ENCODE measurements at regions not wholly inside any gene's neighbourhood (a gene's known extent, or its start where the extent isn't known, plus 50 kb on each side); places are given as distances from the start of the nearest gene placed in this dataset.

- DNase-seq (ENCODE audit: low read depth, low spot score) = no peak
- no peak overlapping the region for H3K4me3 ChIP-seq (replicated peaks in 1 of 3; ENCODE audit: insufficient read depth in 1 of 3, low read depth in 1 of 3, low read length in 3 of 3)
- no peak overlapping the region for H3K27ac ChIP-seq (ENCODE audit: insufficient read depth, low read depth, low read length)
- no peaks in the 10 kb centered on the region for H3K36me3 ChIP-seq (ENCODE audit: control insufficient read depth in 2 of 2, extremely low read depth in 1 of 2, insufficient read depth in 2 of 2, low read length in 2 of 2)
- no peak overlapping the region for H3K4me2 ChIP-seq (ENCODE audit: insufficient read depth, low read length)
- TF ChIP-seq GATA2 (IDR thresholded peaks at IDR 0.05; ENCODE audit: insufficient read depth, insufficient read length, low read depth, low read length) (no peak), JUN (IDR thresholded peaks at IDR 0.05; ENCODE audit: borderline replicate concordance, insufficient read depth, insufficient read length, low read depth) (no peak), MAX (IDR thresholded peaks at IDR 0.05; ENCODE audit: insufficient read depth, insufficient read length) (no peak), MYC (IDR thresholded peaks at IDR 0.05; ENCODE audit: low read depth, low read length) (no peak), EZH2 (IDR thresholded peaks at IDR 0.05; ENCODE audit: borderline replicate concordance, low read depth, low read length, severe bottlenecking) (no peak), POLR2A (IDR thresholded peaks at IDR 0.05; ENCODE audit: low read depth, low read length) (no peak), FOS (IDR thresholded peaks at IDR 0.05; ENCODE audit: borderline replicate concordance, insufficient read depth, low read length) (no peak), CTCF (IDR thresholded peaks at IDR 0.05; ENCODE audit: extremely low read depth in 1 of 2, insufficient read depth in 1 of 2, low read depth in 1 of 2, low read length in 2 of 2) (no peak)
- no peak overlapping the region for H2AFZ ChIP-seq (ENCODE audit: low read depth, low read length)
- H3K9me3 ChIP-seq (replicated peaks; ENCODE audit: control insufficient read depth, insufficient read depth, low read length) = peaks cover 2% of the 10 kb centered on the region
- H3K4me1 ChIP-seq (ENCODE audit: control insufficient read depth, extremely low read depth, insufficient read depth, low read length) = no peaks in the 10 kb centered on the region
- no peaks in the 10 kb centered on the region for H3K9me1 ChIP-seq (replicated peaks; ENCODE audit: control insufficient read depth, extremely low read depth, insufficient read depth, low read length)
- dilution Hi-C loops (cut with MboI; ENCODE audit: extremely low pct_ligation_motif_present, low sequenced_read_pairs) = no loop called here
- H3K27me3 ChIP-seq (ENCODE audit: control insufficient read depth in 2 of 2, insufficient read depth in 2 of 2, low read length in 2 of 2) = no peaks in the 10 kb centered on the region
- intact Hi-C loops (cut with micrococcal nuclease) = no loop called here
- BruUV-seq (replicated peaks) = no TSS peak
- H3K9ac ChIP-seq (replicated peaks; ENCODE audit: extremely low read depth, insufficient read depth, low read length) = no peak overlapping the region
- no peaks in the 10 kb centered on the region for H4K20me1 ChIP-seq (replicated peaks; ENCODE audit: control insufficient read depth, extremely low read depth, insufficient read depth, low read length)
- POLR2A ChIA-PET = no interaction called here
- CTCF ChIA-PET = no interaction called here
- no peaks in the 10 kb centered on the region for H3K79me2 ChIP-seq (ENCODE audit: control insufficient read depth, insufficient read depth, low read length)
- FAIRE-seq = no peak
Measured at GRCh38 chr17:33438578-33438977, 145.5 kb upstream of the ASIC2 start.

Measured in endothelial cell of umbilical vein (primary cell).